ENCODE measurements at regions not wholly inside any gene's neighbourhood (a gene's known extent, or its start where the extent isn't known, plus 50 kb on each side); places are given as distances from the start of the nearest gene placed in this dataset.
"Not testable (repeated sequence)": the region's sequence is repeated elsewhere in the genome, so short reads cannot be mapped to it uniquely, and the experiment has no call there.

DNA sequence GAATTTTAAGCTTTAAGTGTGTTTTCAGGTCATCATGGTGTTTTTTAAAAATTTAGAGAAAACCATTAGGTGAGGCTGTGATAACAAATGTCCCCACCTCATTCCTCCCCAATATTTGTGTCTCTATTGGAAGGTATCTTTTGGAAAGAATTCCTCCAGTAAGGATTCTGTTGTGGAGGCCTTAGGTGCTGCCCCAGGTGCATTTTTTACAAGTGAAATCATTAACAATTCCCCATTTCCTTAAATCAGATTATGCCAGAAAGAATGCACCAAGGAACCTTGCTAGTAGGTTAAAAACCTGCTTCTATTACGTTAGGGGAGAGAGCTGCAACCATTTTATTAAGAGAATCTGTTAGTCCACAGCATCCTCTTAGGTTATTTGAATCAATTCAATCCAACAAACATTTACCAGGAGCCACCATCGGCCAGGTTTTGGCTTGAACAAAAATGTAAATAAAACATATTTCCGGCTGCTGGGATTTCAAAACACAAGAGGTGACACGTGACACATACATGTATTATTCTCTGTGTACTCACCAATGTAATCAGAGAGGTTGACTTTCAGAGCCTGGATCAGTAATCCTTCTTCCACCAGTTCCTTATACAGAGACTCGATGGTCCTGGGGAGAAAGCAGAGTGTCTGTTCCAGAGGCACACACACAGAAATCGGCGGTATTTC, 112.5 kb upstream of the ASB18 start:
- no peak for DNase-seq

- DNase-seq = no peak
These were observed 115.9 kb upstream of the ASB18 start for GRCh38 chr2:236380051-236380612.

DNA sequence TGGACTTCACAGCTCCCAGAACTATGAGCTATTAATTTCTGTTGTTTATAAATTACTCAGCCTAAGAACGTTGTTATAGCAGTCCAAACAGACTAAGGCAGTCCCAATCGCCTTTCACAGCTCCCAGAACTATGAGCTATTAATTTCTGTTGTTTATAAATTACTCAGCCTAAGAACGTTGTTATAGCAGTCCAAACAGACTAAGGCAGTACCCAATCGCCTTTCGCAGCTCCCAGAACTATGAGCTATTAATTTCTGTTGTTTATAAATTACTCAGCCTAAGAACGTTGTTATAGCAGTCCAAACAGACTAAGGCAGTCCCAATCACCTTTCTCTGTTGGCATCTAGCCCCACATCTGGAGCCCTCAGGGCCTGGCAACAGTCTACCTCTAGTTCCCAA, 117.0 kb upstream of the ASB18 start:
- DNase-seq = not testable (repeated sequence)

DNA sequence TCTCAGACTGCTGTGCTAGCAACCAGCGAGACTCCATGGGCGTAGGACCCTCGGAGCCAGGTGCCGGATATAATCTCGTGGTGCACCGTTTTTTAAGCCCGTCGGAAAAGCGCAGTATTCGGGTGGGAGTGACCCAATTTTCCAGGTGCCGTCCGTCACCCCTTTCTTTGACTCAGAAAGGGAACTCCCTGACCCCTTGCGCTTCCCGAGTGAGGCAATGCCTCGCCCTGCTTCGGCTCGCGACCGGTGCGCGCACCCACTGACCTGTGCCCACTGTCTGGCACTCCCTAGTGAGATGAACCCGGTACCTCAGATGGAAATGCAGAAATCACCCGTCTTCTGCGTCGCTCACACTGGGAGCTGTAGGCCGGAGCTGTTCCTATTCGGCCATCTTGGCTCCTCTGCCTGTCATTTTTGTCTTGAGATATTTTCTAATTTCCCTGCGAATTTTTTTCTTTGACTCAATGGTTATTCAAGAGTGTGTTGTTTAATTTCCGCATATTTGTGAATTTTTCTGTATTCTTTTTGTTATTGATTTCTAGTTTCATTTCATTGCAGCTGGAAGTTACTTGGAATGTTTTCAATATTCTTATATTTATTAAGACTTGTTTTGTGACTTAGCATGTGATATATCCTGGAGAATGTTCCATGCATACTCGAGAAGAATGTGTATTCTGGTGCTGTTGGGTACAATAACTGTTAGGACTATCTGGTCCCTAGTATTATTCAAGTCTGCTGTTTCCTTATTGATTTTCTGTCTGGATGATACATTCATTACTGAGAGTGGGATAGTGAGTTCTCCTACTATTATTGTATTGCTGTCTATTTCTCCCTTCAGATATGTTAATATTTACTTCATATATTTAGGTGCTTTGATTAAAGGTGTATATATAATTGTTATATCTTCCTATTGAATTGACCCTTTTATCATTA, 125.3 kb upstream of the ASB18 start:
- DNase-seq = not testable (repeated sequence)

DNA sequence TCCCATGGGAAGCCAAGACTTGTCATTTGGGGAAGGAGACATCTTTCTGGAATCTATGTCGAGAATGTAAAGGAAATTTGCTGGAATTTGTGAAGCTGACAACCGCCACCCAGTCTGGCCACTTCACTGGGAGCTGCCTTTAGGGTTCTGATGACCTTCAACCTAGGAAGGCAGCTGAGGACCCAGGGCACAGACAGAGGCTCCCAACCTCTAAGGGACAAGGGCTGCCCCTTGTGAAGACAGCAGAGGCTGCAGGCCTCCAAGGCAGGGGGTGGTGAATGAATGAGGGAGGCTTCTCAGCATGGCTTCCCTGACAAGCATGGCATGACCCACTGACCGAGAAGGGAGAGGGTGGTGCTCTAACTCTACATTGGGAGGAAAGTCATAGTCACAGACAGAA, 128.9 kb upstream of the ASB18 start:
- no peak for DNase-seq

GRCh38 chr2:236393581-236393980, 129.4 kb upstream of the ASB18 start:
- no peak for DNase-seq

- DNase-seq = no peak
These were observed 130.4 kb upstream of the ASB18 start for GRCh38 chr2:236394571-236394970.

GRCh38 chr2:236395067-236395466, 130.9 kb upstream of the ASB18 start:
- no peak for DNase-seq

GRCh38 chr2:236396818-236397350, 132.7 kb upstream of the ASB18 start:
- DNase-seq = no peak

DNA sequence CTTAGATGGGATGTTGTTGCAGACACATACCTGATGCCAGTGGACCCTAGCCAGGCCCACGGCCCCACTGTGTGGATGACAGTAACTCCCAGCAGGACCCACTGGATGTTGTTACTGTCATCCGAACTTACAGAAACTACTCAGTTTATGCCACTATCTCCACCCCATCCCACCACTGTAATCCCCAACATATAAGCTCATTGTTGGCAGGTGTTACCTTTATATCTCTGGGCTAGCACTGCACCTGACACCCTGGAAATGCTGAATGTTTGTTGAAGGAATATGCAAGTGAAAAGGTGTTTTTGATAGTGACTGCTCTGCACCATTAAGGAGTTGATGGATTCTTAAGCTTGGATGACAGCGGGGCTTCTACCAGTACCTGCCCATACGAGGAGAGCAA, 133.5 kb upstream of the ASB18 start:
- no peak for DNase-seq

DNA sequence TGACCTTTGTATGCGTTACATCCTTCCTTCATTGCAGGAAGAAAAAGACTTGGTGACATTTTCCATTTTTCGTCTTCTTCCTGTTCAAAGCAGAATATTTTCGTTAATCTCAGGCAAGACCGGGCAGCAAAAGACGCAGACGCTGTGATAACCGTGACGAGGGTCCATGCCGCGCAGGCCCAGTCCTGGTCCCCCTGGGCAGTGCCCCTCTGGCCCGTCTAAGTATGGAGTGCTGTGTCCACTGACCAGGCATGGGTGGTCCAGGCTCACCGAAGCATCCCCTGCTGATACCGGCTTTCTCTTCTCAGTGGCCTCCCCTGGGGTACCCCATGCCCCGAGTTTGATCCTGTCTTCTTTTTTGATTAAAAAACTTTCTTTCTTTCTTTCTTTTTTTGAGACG, 135.2 kb upstream of the ASB18 start:
- DNase-seq = no peak

- no peak for DNase-seq
These were observed 135.9 kb upstream of the ASB18 start for GRCh38 chr2:236400046-236400574.

DNA sequence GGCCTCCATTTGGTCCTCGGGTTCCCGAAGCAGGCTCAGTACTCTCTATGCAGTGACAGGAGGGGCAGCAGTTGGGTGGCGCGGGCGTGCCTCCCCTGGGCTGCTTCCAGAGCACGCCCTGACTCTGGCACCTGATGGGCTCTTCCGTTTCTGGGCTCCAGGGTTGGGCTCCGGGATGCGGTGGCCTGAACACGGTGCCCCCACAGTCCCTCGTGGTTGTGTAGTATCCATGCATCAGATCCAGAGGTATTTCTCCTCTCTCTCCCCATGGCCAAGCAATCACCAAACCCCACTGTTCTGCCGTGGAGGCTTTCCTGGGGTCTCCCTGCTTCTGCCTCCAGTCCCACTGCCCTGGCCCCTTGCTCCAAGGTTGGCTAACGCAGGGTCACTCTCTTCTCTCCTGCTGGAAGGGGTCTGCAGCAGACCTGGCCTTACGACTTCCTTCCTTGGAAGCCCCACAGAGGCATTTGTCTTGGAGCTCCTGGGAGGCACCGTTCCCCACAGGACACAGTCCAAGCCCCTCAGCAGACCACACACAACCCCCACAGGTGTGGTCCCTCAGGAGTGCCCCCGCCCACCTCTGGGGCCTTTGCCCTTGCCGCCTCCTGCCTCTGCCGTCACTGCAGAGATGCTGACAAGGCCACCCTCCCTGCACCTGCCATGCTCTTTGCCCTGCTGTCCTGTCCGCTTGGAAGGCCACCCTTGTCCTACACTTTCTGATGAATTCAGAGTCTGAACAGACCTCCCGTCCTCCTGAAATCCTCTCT, 136.6 kb upstream of the ASB18 start:
- no peak for DNase-seq

DNA sequence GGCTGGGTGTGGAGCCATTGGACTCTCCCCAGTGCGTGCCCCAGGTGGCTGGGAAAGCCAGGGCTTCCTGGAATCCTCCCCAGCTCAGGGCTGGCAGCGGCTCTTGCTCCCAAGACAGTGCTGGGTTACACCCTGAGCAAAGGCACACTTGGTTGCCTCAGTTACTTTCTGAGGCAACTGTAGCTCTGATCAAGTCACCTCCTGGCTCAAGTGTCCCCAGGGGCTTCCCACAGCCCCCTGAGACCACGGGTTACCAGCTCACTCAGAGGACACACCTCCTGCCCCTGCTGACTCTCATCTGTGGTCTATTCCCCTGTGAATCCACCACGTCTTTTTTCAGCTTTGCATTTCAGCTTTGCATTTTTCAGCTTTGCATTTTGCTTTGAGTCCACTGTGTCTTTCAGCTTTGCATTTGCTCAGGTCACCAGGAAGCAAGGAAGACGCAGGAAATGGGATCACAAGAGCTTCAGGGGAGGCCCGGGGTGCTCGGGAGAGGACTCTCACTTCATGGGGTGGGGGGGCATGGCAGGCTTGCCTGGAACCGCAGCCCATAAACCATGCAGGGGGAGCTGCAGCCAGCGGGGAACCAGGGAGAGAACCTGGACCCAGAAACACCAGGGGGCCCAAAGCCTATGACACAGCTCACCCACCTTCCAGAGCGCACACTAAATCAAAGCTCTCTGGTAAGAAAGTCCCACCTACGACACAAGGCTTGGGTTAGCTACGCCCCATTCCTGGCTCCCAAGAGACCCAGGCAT, 138.0 kb upstream of the ASB18 start:
- no peak for DNase-seq

DNA sequence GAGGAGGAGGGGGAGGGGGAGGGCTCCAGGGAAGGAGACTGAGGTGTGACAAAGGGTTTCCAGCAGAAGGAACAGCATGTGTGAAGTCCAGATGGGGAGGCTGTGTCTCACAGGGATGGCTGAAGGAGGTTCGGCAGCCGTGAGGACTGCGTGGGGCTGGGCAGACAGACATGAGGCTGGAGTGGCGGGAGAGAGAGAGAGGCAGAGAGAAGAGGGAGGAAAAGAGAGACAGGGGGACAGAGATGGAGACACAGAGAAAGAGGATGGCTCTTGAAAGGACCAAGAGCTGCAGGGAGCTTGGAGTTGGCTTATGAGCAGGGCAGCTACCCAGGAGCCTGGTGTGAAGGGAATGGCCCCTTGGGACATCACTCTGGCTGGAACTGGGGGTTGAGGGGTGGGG, 138.9 kb upstream of the ASB18 start:
- no peak for DNase-seq

GRCh38 chr2:236403811-236404210, 139.6 kb upstream of the ASB18 start:
- DNase-seq = no peak

GRCh38 chr2:236404346-236404745, 140.1 kb upstream of the ASB18 start:
- DNase-seq = no peak

GRCh38 chr2:236405357-236405756, 141.2 kb upstream of the ASB18 start:
- no peak for DNase-seq

- no peak for DNase-seq
These were observed 143.9 kb upstream of the ASB18 start for GRCh38 chr2:236408090-236408489.

DNA sequence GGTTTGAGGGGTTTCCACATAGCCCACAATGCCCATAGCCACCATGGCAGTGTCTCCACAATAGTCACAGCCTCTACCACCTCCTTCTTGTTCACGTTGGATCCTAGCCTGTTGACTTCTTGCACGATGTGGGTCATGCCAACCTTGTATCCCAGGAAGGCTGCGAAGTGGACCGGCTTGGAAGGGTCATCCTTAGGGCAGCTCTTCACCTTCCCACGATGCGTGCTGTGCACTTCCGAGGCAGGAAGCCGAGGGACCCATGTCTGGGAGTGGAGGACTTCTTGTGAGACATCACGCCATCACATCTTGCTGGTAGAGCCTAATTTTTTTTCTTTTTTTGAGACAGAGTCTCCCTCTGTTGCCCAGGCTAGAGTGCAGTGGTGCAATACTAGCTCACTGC, 144.6 kb upstream of the ASB18 start:
- no peak for DNase-seq

DNA sequence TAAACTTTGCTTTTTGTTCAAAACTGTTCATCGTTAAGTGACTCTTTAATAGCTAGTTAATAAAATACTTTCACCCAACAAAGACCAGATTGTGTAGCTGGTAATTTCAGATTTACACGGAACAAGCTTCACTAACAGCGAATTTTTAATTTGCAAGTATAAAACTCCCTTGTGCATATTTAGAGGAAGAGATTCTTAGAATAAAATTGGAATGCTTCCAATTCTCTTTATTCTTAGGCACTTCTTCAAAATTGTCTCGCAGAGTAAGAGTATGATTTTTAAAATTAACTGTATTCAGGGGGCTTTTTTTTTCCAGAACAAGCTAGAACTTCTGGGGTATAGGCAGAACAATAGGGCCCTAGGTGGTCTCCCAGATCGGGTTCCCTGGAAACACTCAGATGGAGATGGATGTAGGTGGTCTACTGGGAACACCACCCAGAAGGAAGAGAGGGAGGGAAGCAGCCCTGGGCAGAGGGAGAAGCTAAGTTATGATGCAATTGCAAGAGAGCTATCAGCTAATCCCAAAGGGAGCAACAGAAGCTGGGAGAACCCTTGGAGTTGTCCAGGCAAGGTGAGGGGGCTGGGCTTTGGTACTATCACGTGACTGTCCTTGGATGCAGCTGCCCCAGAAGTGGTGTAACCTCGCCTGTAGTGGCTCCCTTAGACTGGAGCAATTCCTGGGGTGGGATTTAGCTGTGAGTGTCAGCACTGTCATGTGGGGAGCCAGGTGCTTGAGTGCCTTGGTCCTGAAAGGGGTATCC, 151.7 kb upstream of the ASB18 start:
- DNase-seq = no peak
